Parathyroid adenoma (tissue), 2 donors: ENCODE measurements at regions not wholly inside any gene's neighbourhood (a gene's known extent, or its start where the extent isn't known, plus 50 kb on each side); places are given as distances from the start of the nearest gene placed in this dataset.

Experiments used
- H2AFZ ChIP-seq: fragments of 300-600 bp; sonication (generic); one replicate; pipeline ENCODE4 v1.7.0; 2017; ENCODE audit warnings: antibody characterized with exemption, mild to moderate bottlenecking
- H3K27ac ChIP-seq: fragments of 300-600 bp; sonication (generic); one replicate; pipeline ENCODE4 v1.7.0; 2017
- H3K27me3 ChIP-seq: fragments of 300-600 bp; sonication (generic); one replicate; pipeline ENCODE4 v1.7.0; 2017; ENCODE audit warnings: low read length; ENCODE audit not compliant: control insufficient read depth, insufficient read depth
- H3K36me3 ChIP-seq: fragments of 300-600 bp; sonication (generic); one replicate; pipeline ENCODE4 v1.7.0; 2017; ENCODE audit warnings: low read length; ENCODE audit not compliant: control insufficient read depth, insufficient read depth
- H3K4me1 ChIP-seq: fragments of 300-600 bp; sonication (generic); one replicate; pipeline ENCODE4 v1.7.0; 2017; ENCODE audit warnings: control low read depth
- H3K4me2 ChIP-seq: fragments of 300-600 bp; sonication (generic); one replicate; pipeline ENCODE4 v1.7.0; 2017; ENCODE audit warnings: low read length
- H3K4me3 ChIP-seq: fragments of 300-600 bp; sonication (generic); one replicate; pipeline ENCODE4 v1.7.0; 2017; ENCODE audit warnings: low read depth, low read length
- H3K79me2 ChIP-seq: fragments of 300-600 bp; sonication (generic); one replicate; pipeline ENCODE4 v1.7.0; 2017; ENCODE audit warnings: control low read depth
- H3K9ac ChIP-seq: fragments of 300-600 bp; sonication (generic); one replicate; pipeline ENCODE4 v1.7.0; 2017; ENCODE audit warnings: mild to moderate bottlenecking
- H3K9me3 ChIP-seq: fragments of 300-600 bp; sonication (generic); one replicate; pipeline ENCODE4 v1.7.0; 2017; ENCODE audit warnings: low read length; ENCODE audit not compliant: control insufficient read depth
- TF ChIP-seq, protein P1 (sequence below): fragments of 300-600 bp; sonication (generic); IDR thresholded peaks from one replicate; pipeline ENCODE4 v1.7.0; 2017; ENCODE audit warnings: antibody characterized with exemption, mild to moderate bottlenecking
- donor health status: primary hyperparathyroidism.

DNA sequence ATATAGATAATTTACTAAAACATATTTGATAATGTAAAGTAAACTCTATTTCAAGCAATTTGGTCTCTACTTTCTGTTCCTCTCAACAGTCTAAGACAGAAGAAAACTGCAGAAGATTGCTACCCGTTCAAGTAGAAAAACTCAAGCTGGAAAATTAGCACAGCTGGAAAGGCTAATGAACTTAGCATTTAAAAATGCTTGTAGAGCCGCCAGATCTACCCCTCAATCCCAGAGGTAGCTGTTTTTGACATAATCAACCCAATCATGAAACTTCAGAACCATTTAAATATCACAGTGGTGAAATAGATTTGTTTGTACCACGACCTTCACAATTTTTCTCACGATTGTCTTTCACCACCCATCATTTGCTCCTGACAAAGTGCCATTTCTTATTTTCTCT, 479.5 kb downstream of the SPRY1 start:
- Histone ChIP-seq H3K4me3 (no peak overlapping the region), H3K9me3 (no peaks in the 10 kb centered on the region), H3K27ac (no peak overlapping the region), H3K79me2 (no peaks in the 10 kb centered on the region), H3K4me1 (peaks cover 3% of the 10 kb centered on the region), H2AFZ (no peak overlapping the region), H3K4me2 (no peak overlapping the region), H3K9ac (no peak overlapping the region), H3K36me3 (no peaks in the 10 kb centered on the region), H3K27me3 (no peaks in the 10 kb centered on the region)
- TF ChIP-seq, protein P1, sequence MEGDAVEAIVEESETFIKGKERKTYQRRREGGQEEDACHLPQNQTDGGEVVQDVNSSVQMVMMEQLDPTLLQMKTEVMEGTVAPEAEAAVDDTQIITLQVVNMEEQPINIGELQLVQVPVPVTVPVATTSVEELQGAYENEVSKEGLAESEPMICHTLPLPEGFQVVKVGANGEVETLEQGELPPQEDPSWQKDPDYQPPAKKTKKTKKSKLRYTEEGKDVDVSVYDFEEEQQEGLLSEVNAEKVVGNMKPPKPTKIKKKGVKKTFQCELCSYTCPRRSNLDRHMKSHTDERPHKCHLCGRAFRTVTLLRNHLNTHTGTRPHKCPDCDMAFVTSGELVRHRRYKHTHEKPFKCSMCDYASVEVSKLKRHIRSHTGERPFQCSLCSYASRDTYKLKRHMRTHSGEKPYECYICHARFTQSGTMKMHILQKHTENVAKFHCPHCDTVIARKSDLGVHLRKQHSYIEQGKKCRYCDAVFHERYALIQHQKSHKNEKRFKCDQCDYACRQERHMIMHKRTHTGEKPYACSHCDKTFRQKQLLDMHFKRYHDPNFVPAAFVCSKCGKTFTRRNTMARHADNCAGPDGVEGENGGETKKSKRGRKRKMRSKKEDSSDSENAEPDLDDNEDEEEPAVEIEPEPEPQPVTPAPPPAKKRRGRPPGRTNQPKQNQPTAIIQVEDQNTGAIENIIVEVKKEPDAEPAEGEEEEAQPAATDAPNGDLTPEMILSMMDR = no peak

DNA sequence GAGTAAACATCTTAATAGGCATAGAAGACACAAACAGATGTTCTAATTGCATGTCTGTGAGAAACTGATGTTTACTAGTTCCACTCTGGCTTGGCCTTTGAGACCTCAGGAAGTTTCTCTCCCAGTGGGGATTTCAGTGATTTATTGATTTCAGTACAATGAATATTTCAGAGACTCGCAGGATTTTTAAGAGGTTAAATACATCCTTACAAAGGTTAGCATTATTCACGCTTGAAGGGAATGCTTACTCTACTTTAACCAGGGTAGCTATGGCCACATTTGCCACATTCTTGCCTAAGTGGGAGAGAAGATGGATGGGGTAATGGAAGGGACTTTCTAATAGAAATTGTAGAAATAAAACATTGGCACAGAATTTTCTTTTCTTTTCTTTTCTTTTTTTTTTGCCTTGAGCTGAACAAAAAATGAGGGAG, 480.1 kb downstream of the SPRY1 start:
- TF ChIP-seq, protein P1 = no peak
- Histone ChIP-seq H3K4me3 (no peak overlapping the region), H3K4me1 (peaks cover 3% of the 10 kb centered on the region), H3K27ac (no peak overlapping the region), H3K4me2 (no peak overlapping the region), H2AFZ (no peak overlapping the region), H3K27me3 (no peaks in the 10 kb centered on the region), H3K36me3 (no peaks in the 10 kb centered on the region), H3K9me3 (no peaks in the 10 kb centered on the region), H3K79me2 (no peaks in the 10 kb centered on the region), H3K9ac (no peak overlapping the region)

DNA sequence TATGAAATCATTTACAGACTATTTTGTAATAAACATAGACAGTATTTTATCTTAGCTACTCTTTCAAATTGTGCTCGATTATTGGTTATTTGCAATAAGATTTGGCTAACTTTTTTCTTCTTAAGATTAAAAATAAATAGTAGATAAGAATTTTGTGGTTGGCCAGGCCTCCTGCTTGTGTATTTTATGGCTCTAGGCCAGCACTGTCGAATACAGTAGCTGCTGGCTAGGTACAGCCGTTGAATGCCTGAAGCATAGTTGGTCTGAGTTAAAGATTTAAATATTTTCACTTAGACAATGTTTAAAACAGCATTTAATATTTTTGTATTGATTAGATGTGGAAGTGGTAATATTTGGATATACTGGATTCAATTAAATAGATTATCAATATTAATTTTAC, 481.0 kb downstream of the SPRY1 start:
- H3K27ac ChIP-seq = no peak overlapping the region
- H3K9ac ChIP-seq = no peak overlapping the region
- TF ChIP-seq, protein P1 = no peak
- H2AFZ ChIP-seq = no peak overlapping the region
- no peaks in the 10 kb centered on the region for H3K36me3 ChIP-seq
- H3K4me3 ChIP-seq = no peak overlapping the region
- no peaks in the 10 kb centered on the region for H3K27me3 ChIP-seq
- H3K4me2 ChIP-seq = no peak overlapping the region
- H3K9me3 ChIP-seq = no peaks in the 10 kb centered on the region
- H3K4me1 ChIP-seq = peaks cover 3% of the 10 kb centered on the region
- no peaks in the 10 kb centered on the region for H3K79me2 ChIP-seq

DNA sequence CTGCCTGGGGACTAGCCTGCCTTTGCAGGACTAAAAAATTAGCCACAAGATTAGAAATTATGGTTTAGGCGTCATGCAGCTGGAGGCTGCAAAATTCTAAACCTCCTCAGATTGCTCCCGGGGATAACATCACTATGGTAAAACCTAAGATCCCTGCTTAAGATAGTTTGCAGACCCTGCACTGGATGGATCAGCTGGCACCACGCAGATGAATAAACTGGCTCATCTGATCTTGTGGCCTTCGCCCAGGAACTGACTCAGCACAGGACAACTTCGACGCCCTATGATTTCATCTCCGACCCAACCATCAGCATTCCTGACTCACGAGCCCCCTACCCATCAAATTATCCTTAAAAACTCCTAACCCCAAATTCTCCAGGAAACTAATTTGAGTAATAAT, 482.4 kb downstream of the SPRY1 start:
- Histone ChIP-seq H3K27ac (no peak overlapping the region), H3K36me3 (no peaks in the 10 kb centered on the region), H3K9me3 (no peaks in the 10 kb centered on the region), H3K27me3 (no peaks in the 10 kb centered on the region), H3K4me2 (no peak overlapping the region), H3K9ac (no peak overlapping the region), H3K79me2 (no peaks in the 10 kb centered on the region), H3K4me1 (peaks cover 3% of the 10 kb centered on the region), H2AFZ (no peak overlapping the region), H3K4me3 (no peak overlapping the region)
- TF ChIP-seq, protein P1 = no peak

DNA sequence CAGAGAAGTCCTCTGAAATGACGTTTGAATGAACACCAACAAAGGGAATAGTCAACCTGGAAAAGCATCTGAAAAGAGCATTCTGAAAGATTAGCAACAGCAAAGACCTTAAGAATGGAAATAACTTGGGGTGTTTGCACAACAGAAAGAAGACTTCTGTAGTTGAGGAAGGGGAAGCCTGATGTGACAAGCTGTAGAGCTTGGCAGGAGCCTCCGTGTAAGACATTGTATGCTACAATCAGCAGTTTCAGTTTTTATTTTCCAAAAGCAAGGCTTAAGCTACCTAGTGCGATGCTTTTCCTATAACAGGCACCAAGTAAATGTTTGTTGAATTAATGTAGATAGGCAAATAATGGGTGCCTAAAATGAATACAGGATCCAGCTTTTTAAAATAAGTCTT, 484.0 kb downstream of the SPRY1 start:
- no peak overlapping the region for H3K27ac ChIP-seq
- TF ChIP-seq, protein P1 = no peak
- H3K4me3 ChIP-seq = no peak overlapping the region
- H3K4me1 ChIP-seq = peaks cover 3% of the 10 kb centered on the region
- no peaks in the 10 kb centered on the region for H3K36me3 ChIP-seq
- no peak overlapping the region for H3K9ac ChIP-seq
- H3K79me2 ChIP-seq = no peaks in the 10 kb centered on the region
- no peaks in the 10 kb centered on the region for H3K9me3 ChIP-seq
- H3K27me3 ChIP-seq = no peaks in the 10 kb centered on the region
- H3K4me2 ChIP-seq = no peak overlapping the region
- no peak overlapping the region for H2AFZ ChIP-seq
